ENCODE measurements at regions not wholly inside any gene's neighbourhood (a gene's known extent, or its start where the extent isn't known, plus 50 kb on each side); places are given as distances from the start of the nearest gene placed in this dataset.

GRCh38 chr18:40897884-40898283 is 1057.2 kb upstream of the PIK3C3 start:
- no peak for TF ChIP-seq MAX (IDR thresholded peaks at IDR 0.05; ENCODE audit: low read depth, low read length)
- no peak for TF ChIP-seq POLR2A (IDR thresholded peaks at IDR 0.05; ENCODE audit: extremely low read depth, insufficient read length)
- no peak for TF ChIP-seq MYC (IDR thresholded peaks at IDR 0.05; ENCODE audit: low read depth, low read length)
- TF ChIP-seq, protein P1, sequence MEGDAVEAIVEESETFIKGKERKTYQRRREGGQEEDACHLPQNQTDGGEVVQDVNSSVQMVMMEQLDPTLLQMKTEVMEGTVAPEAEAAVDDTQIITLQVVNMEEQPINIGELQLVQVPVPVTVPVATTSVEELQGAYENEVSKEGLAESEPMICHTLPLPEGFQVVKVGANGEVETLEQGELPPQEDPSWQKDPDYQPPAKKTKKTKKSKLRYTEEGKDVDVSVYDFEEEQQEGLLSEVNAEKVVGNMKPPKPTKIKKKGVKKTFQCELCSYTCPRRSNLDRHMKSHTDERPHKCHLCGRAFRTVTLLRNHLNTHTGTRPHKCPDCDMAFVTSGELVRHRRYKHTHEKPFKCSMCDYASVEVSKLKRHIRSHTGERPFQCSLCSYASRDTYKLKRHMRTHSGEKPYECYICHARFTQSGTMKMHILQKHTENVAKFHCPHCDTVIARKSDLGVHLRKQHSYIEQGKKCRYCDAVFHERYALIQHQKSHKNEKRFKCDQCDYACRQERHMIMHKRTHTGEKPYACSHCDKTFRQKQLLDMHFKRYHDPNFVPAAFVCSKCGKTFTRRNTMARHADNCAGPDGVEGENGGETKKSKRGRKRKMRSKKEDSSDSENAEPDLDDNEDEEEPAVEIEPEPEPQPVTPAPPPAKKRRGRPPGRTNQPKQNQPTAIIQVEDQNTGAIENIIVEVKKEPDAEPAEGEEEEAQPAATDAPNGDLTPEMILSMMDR (IDR thresholded peaks at IDR 0.05; ENCODE audit: low read depth, low read length), result no peak
- DNase-seq (ENCODE audit: low read depth), result no peak
- no peak overlapping the region for H3K4me3 ChIP-seq (ENCODE audit: low read depth, low read length)

- no peak for DNase-seq (ENCODE audit: low read depth)
- no peak for TF ChIP-seq MAX (IDR thresholded peaks at IDR 0.05; ENCODE audit: low read depth, low read length)
- no peak overlapping the region for H3K4me3 ChIP-seq (ENCODE audit: low read depth, low read length)
These were observed 1071.8 kb upstream of the PIK3C3 start for GRCh38 chr18:40883271-40883670.

DNA sequence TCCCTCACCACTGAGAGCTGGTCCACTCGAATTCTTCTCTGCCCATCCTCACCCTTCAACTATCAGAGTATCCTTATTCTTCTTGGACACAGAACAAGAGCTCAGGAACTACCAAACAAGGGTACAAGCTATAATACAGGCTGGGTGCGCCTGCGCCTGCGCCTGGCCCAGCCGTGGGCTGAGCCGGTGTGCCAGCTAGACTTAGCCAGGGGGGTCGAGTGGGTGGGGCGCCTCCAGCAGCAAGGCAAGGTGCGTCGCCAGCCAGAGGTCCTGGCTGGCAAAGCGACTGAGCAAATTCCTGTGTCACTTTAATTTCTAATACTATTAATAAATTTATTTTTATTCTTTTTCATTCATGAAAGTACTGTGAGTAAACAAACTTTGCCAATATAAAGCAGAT is 1072.6 kb upstream of the PIK3C3 start:
- H3K4me3 ChIP-seq (ENCODE audit: low read depth, low read length), result no peak overlapping the region
- DNase-seq (ENCODE audit: low read depth), result no peak

GRCh38 chr18:40878371-40878770 is 1076.7 kb upstream of the PIK3C3 start:
- no peak overlapping the region for H3K4me3 ChIP-seq (ENCODE audit: low read depth, low read length)
- DNase-seq (ENCODE audit: low read depth), result no peak
- TF ChIP-seq, protein P1 (IDR thresholded peaks at IDR 0.05; ENCODE audit: low read depth, low read length), result no peak
- TF ChIP-seq POLR2A (IDR thresholded peaks at IDR 0.05; ENCODE audit: extremely low read depth, insufficient read length), result no peak
- no peak for TF ChIP-seq MAX (IDR thresholded peaks at IDR 0.05; ENCODE audit: low read depth, low read length)
- TF ChIP-seq MYC (IDR thresholded peaks at IDR 0.05; ENCODE audit: low read depth, low read length), result no peak

More for the DNA sequence above, 1072.6 kb upstream of the PIK3C3 start:
- TF ChIP-seq POLR2A (IDR thresholded peaks at IDR 0.05; ENCODE audit: extremely low read depth, insufficient read length), result no peak
- no peak for TF ChIP-seq MYC (IDR thresholded peaks at IDR 0.05; ENCODE audit: low read depth, low read length)
- TF ChIP-seq MAX (IDR thresholded peaks at IDR 0.05; ENCODE audit: low read depth, low read length), result no peak
- TF ChIP-seq, protein P1 (IDR thresholded peaks at IDR 0.05; ENCODE audit: low read depth, low read length), result no peak

DNA sequence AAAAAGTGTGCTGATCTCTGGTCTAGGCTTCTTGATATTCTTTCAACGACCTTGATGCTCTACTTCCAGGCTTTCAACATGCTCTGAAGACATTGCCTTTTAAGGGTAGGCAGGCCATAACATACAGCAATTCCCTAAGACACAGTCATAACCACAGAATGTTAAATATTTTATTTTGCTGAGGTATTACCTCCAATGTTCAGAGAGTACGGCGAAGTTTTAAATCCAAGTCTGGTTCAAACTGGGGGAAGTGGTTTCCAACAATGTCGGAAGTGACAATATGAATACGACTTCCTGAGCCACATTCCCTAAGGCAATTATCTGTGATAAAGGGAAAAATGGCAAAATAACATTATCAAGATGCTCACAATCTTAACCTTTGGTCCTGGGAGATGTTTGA is 1077.9 kb upstream of the PIK3C3 start:
- no peak overlapping the region for H3K4me3 ChIP-seq (ENCODE audit: low read depth, low read length)
- TF ChIP-seq MYC (IDR thresholded peaks at IDR 0.05; ENCODE audit: low read depth, low read length) (no peak), POLR2A (IDR thresholded peaks at IDR 0.05; ENCODE audit: extremely low read depth, insufficient read length) (no peak), MAX (IDR thresholded peaks at IDR 0.05; ENCODE audit: low read depth, low read length) (no peak)
- TF ChIP-seq, protein P1 (IDR thresholded peaks at IDR 0.05; ENCODE audit: low read depth, low read length), result no peak
- no peak for DNase-seq (ENCODE audit: low read depth)

GRCh38 chr18:40875101-40875615 is 1079.9 kb upstream of the PIK3C3 start:
- no peak for TF ChIP-seq POLR2A (IDR thresholded peaks at IDR 0.05; ENCODE audit: extremely low read depth, insufficient read length)
- TF ChIP-seq MYC (IDR thresholded peaks at IDR 0.05; ENCODE audit: low read depth, low read length), result no peak
- no peak overlapping the region for H3K4me3 ChIP-seq (ENCODE audit: low read depth, low read length)
- no peak for DNase-seq (ENCODE audit: low read depth)

DNA sequence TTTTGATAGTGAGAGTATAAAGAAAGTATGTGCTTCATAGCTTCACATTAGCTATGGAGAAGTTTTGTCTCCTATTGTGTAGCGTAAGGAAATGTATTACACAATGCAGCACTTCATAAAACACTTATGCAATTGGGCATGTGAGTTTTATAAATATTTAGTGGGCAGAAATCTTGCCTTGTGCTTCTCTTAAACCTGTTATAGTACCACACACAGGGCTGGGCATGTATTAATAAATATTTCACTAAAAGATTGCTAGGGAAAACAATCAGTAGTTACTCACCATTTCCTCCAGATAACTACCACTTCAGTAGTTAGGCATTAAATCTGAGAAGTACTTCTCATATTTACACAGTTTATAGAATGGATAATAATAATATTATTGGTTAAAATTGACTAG is 1080.8 kb upstream of the PIK3C3 start:
- TF ChIP-seq, protein P1 (IDR thresholded peaks at IDR 0.05; ENCODE audit: low read depth, low read length), result no peak
- TF ChIP-seq MAX (IDR thresholded peaks at IDR 0.05; ENCODE audit: low read depth, low read length) (no peak), MYC (IDR thresholded peaks at IDR 0.05; ENCODE audit: low read depth, low read length) (no peak), POLR2A (IDR thresholded peaks at IDR 0.05; ENCODE audit: extremely low read depth, insufficient read length) (no peak)
- DNase-seq (ENCODE audit: low read depth), result no peak
- H3K4me3 ChIP-seq (ENCODE audit: low read depth, low read length), result no peak overlapping the region
